ENCODE measurements at regions not wholly inside any gene's neighbourhood (a gene's known extent, or its start where the extent isn't known, plus 50 kb on each side); places are given as distances from the start of the nearest gene placed in this dataset.

- Histone ChIP-seq H3K4me3 (ENCODE audit: low read depth in 1 of 2, low read length in 2 of 2) (no peak overlapping the region), H3K4me1 (ENCODE audit: control insufficient read depth in 1 of 2, insufficient read depth in 2 of 2, low read length in 2 of 2) (no peaks in the 10 kb centered on the region), H3K9me3 (ENCODE audit: control insufficient read depth in 1 of 2, low read length in 2 of 2) (no peaks in the 10 kb centered on the region), H3K36me3 (ENCODE audit: control insufficient read depth in 1 of 2, insufficient read depth in 2 of 2, low read length in 2 of 2) (no peaks in the 10 kb centered on the region), H3K27ac (ENCODE audit: low read depth, low read length) (no peak overlapping the region), H3K9ac (ENCODE audit: low read depth in 1 of 2, low read length in 2 of 2) (no peak overlapping the region), H3K27me3 (ENCODE audit: control insufficient read depth in 1 of 2, insufficient read depth in 2 of 2, low read length in 2 of 2) (no peaks in the 10 kb centered on the region)
Measured at GRCh38 chr11:92781151-92781550, 188.3 kb upstream of the MTNR1B start.

DNA sequence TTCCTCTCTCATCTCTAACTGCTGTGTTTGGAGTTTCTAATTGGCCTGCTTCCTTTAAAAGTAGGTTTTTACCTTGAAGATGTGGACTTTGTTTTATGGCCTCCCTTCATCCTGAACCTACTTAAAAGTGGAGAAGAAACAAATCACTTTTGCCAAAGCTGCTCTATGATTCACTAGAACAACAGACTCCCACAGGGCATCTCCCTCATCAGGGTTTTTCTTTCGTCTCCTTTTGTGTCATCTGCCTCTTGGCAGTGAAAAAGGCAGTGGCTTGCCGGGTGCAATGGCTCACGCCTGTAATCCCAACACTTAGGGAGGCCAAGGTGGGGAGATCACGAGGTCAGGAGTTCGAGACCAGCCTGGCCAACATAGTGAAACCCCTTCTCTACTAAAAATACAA, 186.6 kb upstream of the MTNR1B start:
- no peaks in the 10 kb centered on the region for H3K27me3 ChIP-seq (ENCODE audit: control insufficient read depth in 1 of 2, insufficient read depth in 2 of 2, low read length in 2 of 2)
- H3K36me3 ChIP-seq (ENCODE audit: control insufficient read depth in 1 of 2, insufficient read depth in 2 of 2, low read length in 2 of 2) = no peaks in the 10 kb centered on the region
- H3K4me1 ChIP-seq (ENCODE audit: control insufficient read depth in 1 of 2, insufficient read depth in 2 of 2, low read length in 2 of 2) = no peaks in the 10 kb centered on the region
- H3K27ac ChIP-seq (ENCODE audit: low read depth, low read length) = no peak overlapping the region
- no peak overlapping the region for H3K4me3 ChIP-seq (ENCODE audit: low read depth in 1 of 2, low read length in 2 of 2)
- H3K9ac ChIP-seq (ENCODE audit: low read depth in 1 of 2, low read length in 2 of 2) = no peak overlapping the region
- no peaks in the 10 kb centered on the region for H3K9me3 ChIP-seq (ENCODE audit: control insufficient read depth in 1 of 2, low read length in 2 of 2)

DNA sequence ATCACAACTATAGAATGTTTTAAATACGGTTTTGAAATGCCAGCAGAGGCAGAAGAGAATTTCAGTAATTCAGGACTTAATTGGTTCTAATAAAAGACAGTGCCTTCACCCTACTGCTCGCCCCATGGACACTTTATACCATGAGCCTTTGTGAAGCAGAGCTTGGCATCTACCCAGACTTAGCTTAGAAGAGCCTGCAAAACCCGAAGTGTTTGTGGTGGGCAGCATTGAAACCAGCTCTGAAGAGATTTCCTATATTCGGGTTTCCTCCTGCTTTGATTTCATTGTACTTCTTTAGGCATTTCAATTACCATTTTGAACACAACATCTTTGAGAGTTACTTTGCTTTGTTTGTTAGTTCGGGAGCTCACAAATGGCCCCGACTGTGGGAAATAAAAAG, 185.1 kb upstream of the MTNR1B start:
- no peaks in the 10 kb centered on the region for H3K36me3 ChIP-seq (ENCODE audit: control insufficient read depth in 1 of 2, insufficient read depth in 2 of 2, low read length in 2 of 2)
- no peaks in the 10 kb centered on the region for H3K4me1 ChIP-seq (ENCODE audit: control insufficient read depth in 1 of 2, insufficient read depth in 2 of 2, low read length in 2 of 2)
- H3K9me3 ChIP-seq (ENCODE audit: control insufficient read depth in 1 of 2, low read length in 2 of 2) = no peaks in the 10 kb centered on the region
- no peaks in the 10 kb centered on the region for H3K27me3 ChIP-seq (ENCODE audit: control insufficient read depth in 1 of 2, insufficient read depth in 2 of 2, low read length in 2 of 2)
- H3K4me3 ChIP-seq (ENCODE audit: low read depth in 1 of 2, low read length in 2 of 2) = no peak overlapping the region
- H3K27ac ChIP-seq (ENCODE audit: low read depth, low read length) = no peak overlapping the region
- H3K9ac ChIP-seq (ENCODE audit: low read depth in 1 of 2, low read length in 2 of 2) = no peak overlapping the region

DNA sequence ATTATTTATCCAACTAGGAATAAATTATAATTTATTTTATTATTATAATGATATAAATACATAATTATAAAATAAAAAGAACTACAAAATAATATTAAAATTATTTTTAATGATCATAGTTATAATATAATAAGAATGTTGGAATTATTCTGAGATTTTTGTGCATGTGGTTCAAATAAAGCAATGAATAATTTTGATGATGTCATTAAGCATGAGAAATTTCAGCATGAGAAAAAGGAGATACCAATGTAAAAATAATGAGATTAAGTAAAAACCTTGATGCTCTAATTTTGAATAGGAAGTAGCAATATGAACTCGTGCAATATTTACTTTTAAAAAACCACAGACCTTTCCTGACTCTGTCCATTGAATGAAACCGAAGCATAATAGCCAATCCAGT, 181.8 kb upstream of the MTNR1B start:
- no peak overlapping the region for H3K9ac ChIP-seq (ENCODE audit: low read depth in 1 of 2, low read length in 2 of 2)
- no peak overlapping the region for H3K4me3 ChIP-seq (ENCODE audit: low read depth in 1 of 2, low read length in 2 of 2)
- H3K9me3 ChIP-seq (ENCODE audit: control insufficient read depth in 1 of 2, low read length in 2 of 2) = no peaks in the 10 kb centered on the region
- no peaks in the 10 kb centered on the region for H3K27me3 ChIP-seq (ENCODE audit: control insufficient read depth in 1 of 2, insufficient read depth in 2 of 2, low read length in 2 of 2)
- no peak overlapping the region for H3K27ac ChIP-seq (ENCODE audit: low read depth, low read length)
- H3K4me1 ChIP-seq (ENCODE audit: control insufficient read depth in 1 of 2, insufficient read depth in 2 of 2, low read length in 2 of 2) = no peaks in the 10 kb centered on the region
- H3K36me3 ChIP-seq (ENCODE audit: control insufficient read depth in 1 of 2, insufficient read depth in 2 of 2, low read length in 2 of 2) = no peaks in the 10 kb centered on the region

DNA sequence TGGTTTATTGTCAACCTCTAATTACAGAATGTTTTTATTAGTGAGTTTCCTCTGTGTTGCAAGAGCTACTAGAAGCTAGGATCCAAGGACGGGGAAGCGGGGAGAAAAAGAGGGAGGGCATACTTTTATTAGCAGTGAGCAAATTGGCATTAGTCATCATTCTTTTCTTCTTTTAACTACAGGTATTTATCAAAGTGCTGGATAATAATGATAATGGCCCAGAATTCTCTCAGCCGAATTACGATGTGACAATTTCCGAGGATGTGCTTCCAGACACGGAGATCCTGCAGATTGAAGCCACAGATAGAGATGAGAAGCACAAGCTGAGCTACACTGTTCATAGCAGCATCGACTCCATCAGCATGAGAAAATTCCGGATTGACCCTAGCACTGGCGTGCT, 179.7 kb upstream of the MTNR1B start:
- H3K9ac ChIP-seq (ENCODE audit: low read depth in 1 of 2, low read length in 2 of 2) = no peak overlapping the region
- no peaks in the 10 kb centered on the region for H3K4me1 ChIP-seq (ENCODE audit: control insufficient read depth in 1 of 2, insufficient read depth in 2 of 2, low read length in 2 of 2)
- no peaks in the 10 kb centered on the region for H3K27me3 ChIP-seq (ENCODE audit: control insufficient read depth in 1 of 2, insufficient read depth in 2 of 2, low read length in 2 of 2)
- no peaks in the 10 kb centered on the region for H3K9me3 ChIP-seq (ENCODE audit: control insufficient read depth in 1 of 2, low read length in 2 of 2)
- no peak overlapping the region for H3K27ac ChIP-seq (ENCODE audit: low read depth, low read length)
- H3K4me3 ChIP-seq (ENCODE audit: low read depth in 1 of 2, low read length in 2 of 2) = no peak overlapping the region
- no peaks in the 10 kb centered on the region for H3K36me3 ChIP-seq (ENCODE audit: control insufficient read depth in 1 of 2, insufficient read depth in 2 of 2, low read length in 2 of 2)

DNA sequence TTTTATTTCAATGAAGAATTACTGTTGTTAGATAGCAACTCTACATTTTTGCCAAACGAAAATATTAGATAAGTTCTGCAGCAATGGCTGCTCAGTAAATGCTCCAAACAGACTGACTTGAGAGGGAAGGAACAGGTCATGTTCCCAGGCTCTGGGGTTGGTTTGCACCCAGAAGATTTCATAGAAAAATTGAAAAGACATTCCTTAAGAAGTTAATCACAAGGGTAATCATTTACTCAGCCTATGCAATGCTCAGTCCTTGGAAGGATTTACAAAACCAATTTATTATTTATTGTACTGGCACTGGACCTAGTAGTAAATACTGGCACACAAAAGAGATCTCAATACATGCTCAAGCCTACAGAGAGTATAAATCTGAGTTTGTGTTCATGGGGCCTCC, 179.1 kb upstream of the MTNR1B start:
- H3K9me3 ChIP-seq (ENCODE audit: control insufficient read depth in 1 of 2, low read length in 2 of 2) = no peaks in the 10 kb centered on the region
- H3K4me3 ChIP-seq (ENCODE audit: low read depth in 1 of 2, low read length in 2 of 2) = no peak overlapping the region
- H3K27ac ChIP-seq (ENCODE audit: low read depth, low read length) = no peak overlapping the region
- no peaks in the 10 kb centered on the region for H3K36me3 ChIP-seq (ENCODE audit: control insufficient read depth in 1 of 2, insufficient read depth in 2 of 2, low read length in 2 of 2)
- H3K9ac ChIP-seq (ENCODE audit: low read depth in 1 of 2, low read length in 2 of 2) = no peak overlapping the region
- H3K4me1 ChIP-seq (ENCODE audit: control insufficient read depth in 1 of 2, insufficient read depth in 2 of 2, low read length in 2 of 2) = no peaks in the 10 kb centered on the region
- H3K27me3 ChIP-seq (ENCODE audit: control insufficient read depth in 1 of 2, insufficient read depth in 2 of 2, low read length in 2 of 2) = no peaks in the 10 kb centered on the region

DNA sequence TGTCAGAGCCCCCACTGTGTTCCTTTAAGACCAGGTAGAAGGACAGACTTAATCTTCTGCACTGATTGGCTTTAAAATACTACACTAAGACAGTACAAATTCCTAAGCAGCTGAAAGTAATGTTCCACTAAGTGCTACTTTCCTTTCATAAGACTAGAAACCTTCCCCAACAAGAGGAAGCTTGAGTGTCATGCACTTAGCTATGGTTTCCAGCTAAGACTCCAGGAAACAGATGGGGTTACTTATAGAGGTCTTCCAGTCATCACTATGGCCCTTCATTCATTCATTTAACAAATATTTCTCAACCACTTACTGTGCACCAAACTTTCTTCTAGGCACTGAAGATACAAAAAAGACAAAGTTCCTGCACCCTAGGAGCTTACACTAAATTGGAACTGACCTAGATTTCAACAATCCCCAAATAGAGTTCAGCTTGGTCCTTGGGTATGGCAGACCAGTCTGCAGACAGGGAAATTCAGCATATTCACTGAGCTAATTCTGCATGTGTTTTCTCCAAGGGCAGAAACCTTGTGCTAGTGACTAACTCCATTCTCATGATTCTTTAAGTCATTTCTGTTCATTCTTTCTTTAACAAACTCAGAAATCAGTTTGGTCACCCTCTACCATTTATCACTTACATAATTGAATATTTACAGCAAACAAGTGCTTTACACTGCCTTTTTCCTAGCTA, 178.4 kb upstream of the MTNR1B start:
- Histone ChIP-seq H3K27ac (ENCODE audit: low read depth, low read length) (no peak overlapping the region), H3K9me3 (ENCODE audit: control insufficient read depth in 1 of 2, low read length in 2 of 2) (no peaks in the 10 kb centered on the region), H3K9ac (ENCODE audit: low read depth in 1 of 2, low read length in 2 of 2) (no peak overlapping the region), H3K4me1 (ENCODE audit: control insufficient read depth in 1 of 2, insufficient read depth in 2 of 2, low read length in 2 of 2) (no peaks in the 10 kb centered on the region), H3K27me3 (ENCODE audit: control insufficient read depth in 1 of 2, insufficient read depth in 2 of 2, low read length in 2 of 2) (no peaks in the 10 kb centered on the region), H3K4me3 (ENCODE audit: low read depth in 1 of 2, low read length in 2 of 2) (no peak overlapping the region), H3K36me3 (ENCODE audit: control insufficient read depth in 1 of 2, insufficient read depth in 2 of 2, low read length in 2 of 2) (no peaks in the 10 kb centered on the region)

DNA sequence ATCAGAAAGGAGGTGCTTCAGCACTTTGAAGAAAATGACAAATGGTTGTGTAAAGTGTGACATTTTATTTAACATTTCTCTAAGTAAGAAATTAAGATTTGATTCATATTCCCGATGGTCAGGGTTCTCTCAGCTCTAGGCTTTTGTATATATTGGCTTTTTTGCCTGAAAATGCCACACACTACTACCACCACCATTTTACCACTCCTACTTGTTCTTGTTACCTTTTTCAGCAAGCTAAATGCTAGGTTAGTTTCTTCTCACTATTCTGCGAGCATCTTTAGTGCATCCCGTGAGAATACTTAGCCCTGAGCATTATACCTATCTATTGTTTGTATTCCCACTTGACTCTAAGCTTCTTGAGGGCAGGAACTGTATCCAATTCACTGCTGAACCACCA, 177.6 kb upstream of the MTNR1B start:
- Histone ChIP-seq H3K9ac (ENCODE audit: low read depth in 1 of 2, low read length in 2 of 2) (no peak overlapping the region), H3K27me3 (ENCODE audit: control insufficient read depth in 1 of 2, insufficient read depth in 2 of 2, low read length in 2 of 2) (no peaks in the 10 kb centered on the region), H3K9me3 (ENCODE audit: control insufficient read depth in 1 of 2, low read length in 2 of 2) (no peaks in the 10 kb centered on the region), H3K4me1 (ENCODE audit: control insufficient read depth in 1 of 2, insufficient read depth in 2 of 2, low read length in 2 of 2) (no peaks in the 10 kb centered on the region), H3K27ac (ENCODE audit: low read depth, low read length) (no peak overlapping the region), H3K4me3 (ENCODE audit: low read depth in 1 of 2, low read length in 2 of 2) (no peak overlapping the region), H3K36me3 (ENCODE audit: control insufficient read depth in 1 of 2, insufficient read depth in 2 of 2, low read length in 2 of 2) (no peaks in the 10 kb centered on the region)

DNA sequence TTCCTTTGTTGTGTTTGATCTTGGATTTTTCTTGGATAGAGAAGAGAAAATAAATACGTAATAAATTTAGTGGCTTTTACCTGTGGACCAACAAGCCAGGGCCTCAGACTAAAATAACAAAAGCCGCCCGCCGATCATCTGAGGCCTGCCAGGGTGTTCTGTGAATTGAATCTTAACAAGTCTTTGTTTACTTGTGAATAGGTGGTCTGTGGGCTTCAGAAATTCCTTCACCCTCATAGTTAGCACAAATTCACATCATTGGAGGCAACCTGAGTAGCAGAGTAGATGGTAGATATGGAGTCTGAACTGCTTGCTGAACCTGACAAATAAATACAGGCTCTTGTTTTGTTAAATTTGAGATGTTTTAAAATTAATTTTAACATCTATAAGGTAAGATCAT, 176.3 kb upstream of the MTNR1B start:
- no peaks in the 10 kb centered on the region for H3K9me3 ChIP-seq (ENCODE audit: control insufficient read depth in 1 of 2, low read length in 2 of 2)
- H3K27ac ChIP-seq (ENCODE audit: low read depth, low read length) = no peak overlapping the region
- H3K36me3 ChIP-seq (ENCODE audit: control insufficient read depth in 1 of 2, insufficient read depth in 2 of 2, low read length in 2 of 2) = no peaks in the 10 kb centered on the region
- H3K4me3 ChIP-seq (ENCODE audit: low read depth in 1 of 2, low read length in 2 of 2) = no peak overlapping the region
- H3K9ac ChIP-seq (ENCODE audit: low read depth in 1 of 2, low read length in 2 of 2) = no peak overlapping the region
- H3K4me1 ChIP-seq (ENCODE audit: control insufficient read depth in 1 of 2, insufficient read depth in 2 of 2, low read length in 2 of 2) = no peaks in the 10 kb centered on the region
- H3K27me3 ChIP-seq (ENCODE audit: control insufficient read depth in 1 of 2, insufficient read depth in 2 of 2, low read length in 2 of 2) = no peaks in the 10 kb centered on the region

DNA sequence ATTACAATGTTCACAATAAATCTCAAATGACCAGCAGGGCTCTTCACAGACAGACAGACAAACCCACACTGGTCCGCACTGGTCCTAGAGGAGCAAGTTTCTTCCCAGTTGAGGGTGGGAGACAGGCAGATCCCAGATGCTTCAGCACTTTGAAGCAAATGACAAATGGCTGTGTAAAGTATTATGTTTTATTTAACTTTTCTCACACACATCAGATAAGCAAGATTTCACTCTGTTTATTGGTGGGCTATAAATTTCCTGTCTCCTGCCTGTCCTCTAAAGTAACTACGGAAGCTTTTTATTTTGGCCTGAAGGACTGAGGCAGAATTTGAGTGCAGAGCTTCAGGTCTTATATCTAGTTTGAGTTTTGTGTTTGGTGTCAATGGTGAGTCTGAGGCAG, 174.7 kb upstream of the MTNR1B start:
- Histone ChIP-seq H3K9ac (ENCODE audit: low read depth in 1 of 2, low read length in 2 of 2) (no peak overlapping the region), H3K4me1 (ENCODE audit: control insufficient read depth in 1 of 2, insufficient read depth in 2 of 2, low read length in 2 of 2) (no peaks in the 10 kb centered on the region), H3K4me3 (ENCODE audit: low read depth in 1 of 2, low read length in 2 of 2) (no peak overlapping the region), H3K36me3 (ENCODE audit: control insufficient read depth in 1 of 2, insufficient read depth in 2 of 2, low read length in 2 of 2) (no peaks in the 10 kb centered on the region), H3K27ac (ENCODE audit: low read depth, low read length) (no peak overlapping the region), H3K9me3 (ENCODE audit: control insufficient read depth in 1 of 2, low read length in 2 of 2) (no peaks in the 10 kb centered on the region), H3K27me3 (ENCODE audit: control insufficient read depth in 1 of 2, insufficient read depth in 2 of 2, low read length in 2 of 2) (no peaks in the 10 kb centered on the region)

GRCh38 chr11:92796744-92797143, 172.7 kb upstream of the MTNR1B start:
- Histone ChIP-seq H3K36me3 (ENCODE audit: control insufficient read depth in 1 of 2, insufficient read depth in 2 of 2, low read length in 2 of 2) (no peaks in the 10 kb centered on the region), H3K4me1 (ENCODE audit: control insufficient read depth in 1 of 2, insufficient read depth in 2 of 2, low read length in 2 of 2) (no peaks in the 10 kb centered on the region), H3K4me3 (ENCODE audit: low read depth in 1 of 2, low read length in 2 of 2) (no peak overlapping the region), H3K9me3 (ENCODE audit: control insufficient read depth in 1 of 2, low read length in 2 of 2) (no peaks in the 10 kb centered on the region), H3K27me3 (ENCODE audit: control insufficient read depth in 1 of 2, insufficient read depth in 2 of 2, low read length in 2 of 2) (no peaks in the 10 kb centered on the region), H3K27ac (ENCODE audit: low read depth, low read length) (no peak overlapping the region), H3K9ac (ENCODE audit: low read depth in 1 of 2, low read length in 2 of 2) (no peak overlapping the region)
